Ovary (tissue), 7 donors: ENCODE measurements at regions not wholly inside any gene's neighbourhood (a gene's known extent, or its start where the extent isn't known, plus 50 kb on each side); places are given as distances from the start of the nearest gene placed in this dataset.

Source experiments
- DNase-seq, 5 donors: peaks; one replicate each; pipeline ENCODE4 v3.0.0-alpha.2; 2019 to 2020
- H3K27ac ChIP-seq, 2 donors: fragments of 200-600 bp; one replicate each; pipeline versions ENCODE4 v1.5.1 to v1.8.0; 2019 to 2022
- H3K27me3 ChIP-seq: fragments of 200-600 bp; one replicate; pipeline ENCODE4 v1.8.0; 2022
- H3K36me3 ChIP-seq: fragments of 200-600 bp; sonication (generic); one replicate; pipeline ENCODE4 v1.5.1; 2019
- H3K4me1 ChIP-seq: one replicate; pipeline ENCODE4 v1.8.1; 2013; ENCODE audit warnings: mild to moderate bottlenecking, moderate library complexity; ENCODE audit not compliant: insufficient read depth
- H3K4me3 ChIP-seq: fragments of 200-600 bp; sonication (generic); one replicate; pipeline ENCODE4 v1.5.1; 2017
- H3K9me3 ChIP-seq, 2 donors: fragments of 200-600 bp in 1 of 2; sonication (generic) in 1 of 2; one replicate each; pipeline versions ENCODE4 v1.5.1 to v1.8.1; 2013 to 2019; ENCODE audit warnings: mild to moderate bottlenecking in 1 of 2, moderate library complexity in 1 of 2
- EP300 ChIP-seq: sonication (generic); formaldehyde crosslinking; IDR thresholded peaks from one replicate; pipeline ENCODE4 v1.6.1; 2017; ENCODE audit warnings: antibody characterized with exemption
- POLR2A ChIP-seq: fragments of 450-650 bp; IDR thresholded peaks from one replicate; pipeline ENCODE4 v1.6.1; 2017; ENCODE audit warnings: antibody characterized with exemption, mild to moderate bottlenecking, moderate library complexity
- WGBS, 3 donors: extraction: QIAGEN DNeasy Blood & Tissue Kit in 1 of 3; methylation state at CpG; one replicate each; pipeline versions ENCODE4 v1.1.5 to v1.1.7; 2013 to 2017; 5-methylcytosine and 5-hydroxymethylcytosine counted together
- intact Hi-C, 4 donors: fragments of 100-400 bp; cut with DNase I; formaldehyde crosslinking; loops; one replicate each; pipeline versions ENCODE4 v1.11.0 to v1.15.1; 2022 to 2023
- TF ChIP-seq, protein P1 (sequence below), 3 donors: fragments of 450-650 bp in 2 of 3; fragments of 200-600 bp in 1 of 3; IDR thresholded peaks; one replicate each; pipeline versions ENCODE4 v1.5.1 to v1.8.0; 2016 to 2022; ENCODE audit warnings: antibody characterized with exemption in 3 of 3, mild to moderate bottlenecking in 1 of 3
- donor health status: DM: no; HTN: no; CAD: no; lungs with moderate emphysema.
- donor health status: DM: no; HTN: no; CAD: no.
- donor health status: Bipolar disorder and iron deficiency.
- donor health status: DM: no; HTN: no; CAD: no.
- donor health status: DM: yes; HTN: yes; CAD: no.

DNA sequence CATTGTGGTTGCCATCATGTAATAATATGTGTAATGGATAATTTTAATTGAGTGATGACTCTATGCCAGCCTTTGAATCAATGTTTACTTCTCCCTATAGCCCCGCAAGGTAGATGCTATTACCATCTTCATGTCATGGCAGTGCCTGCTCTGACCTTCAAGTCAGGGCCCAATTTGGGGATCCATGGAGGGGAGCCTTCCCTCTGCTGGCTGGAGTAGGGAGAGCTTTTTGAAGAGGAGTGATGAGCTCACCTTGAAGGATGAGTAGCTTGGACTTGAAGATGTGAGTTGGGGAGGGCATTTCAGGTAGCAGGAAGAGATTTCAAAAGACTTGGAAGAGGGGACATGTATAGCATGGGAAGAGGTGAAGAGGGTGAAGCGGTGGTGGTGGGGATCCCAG is 189.2 kb downstream of the FOXD2 start:
- H3K9me3 ChIP-seq = no peaks in the 10 kb centered on the region
- no peaks in the 10 kb centered on the region for H3K4me1 ChIP-seq
- H3K27me3 ChIP-seq = no peaks in the 10 kb centered on the region
- 89 to 95% (median 91%) methylated on average over 2 of the region's 2 CpGs for WGBS, 3 donors
- intact Hi-C loops = no loop called here
- H3K4me3 ChIP-seq = no peak overlapping the region
- DNase-seq = no peak
- TF ChIP-seq POLR2A (no peak), EP300 (no peak)
- TF ChIP-seq, protein P1, sequence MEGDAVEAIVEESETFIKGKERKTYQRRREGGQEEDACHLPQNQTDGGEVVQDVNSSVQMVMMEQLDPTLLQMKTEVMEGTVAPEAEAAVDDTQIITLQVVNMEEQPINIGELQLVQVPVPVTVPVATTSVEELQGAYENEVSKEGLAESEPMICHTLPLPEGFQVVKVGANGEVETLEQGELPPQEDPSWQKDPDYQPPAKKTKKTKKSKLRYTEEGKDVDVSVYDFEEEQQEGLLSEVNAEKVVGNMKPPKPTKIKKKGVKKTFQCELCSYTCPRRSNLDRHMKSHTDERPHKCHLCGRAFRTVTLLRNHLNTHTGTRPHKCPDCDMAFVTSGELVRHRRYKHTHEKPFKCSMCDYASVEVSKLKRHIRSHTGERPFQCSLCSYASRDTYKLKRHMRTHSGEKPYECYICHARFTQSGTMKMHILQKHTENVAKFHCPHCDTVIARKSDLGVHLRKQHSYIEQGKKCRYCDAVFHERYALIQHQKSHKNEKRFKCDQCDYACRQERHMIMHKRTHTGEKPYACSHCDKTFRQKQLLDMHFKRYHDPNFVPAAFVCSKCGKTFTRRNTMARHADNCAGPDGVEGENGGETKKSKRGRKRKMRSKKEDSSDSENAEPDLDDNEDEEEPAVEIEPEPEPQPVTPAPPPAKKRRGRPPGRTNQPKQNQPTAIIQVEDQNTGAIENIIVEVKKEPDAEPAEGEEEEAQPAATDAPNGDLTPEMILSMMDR (IDR thresholded peaks at IDR 0.05) = no peak
- no peaks in the 10 kb centered on the region for H3K36me3 ChIP-seq
- no peak overlapping the region for H3K27ac ChIP-seq

DNA sequence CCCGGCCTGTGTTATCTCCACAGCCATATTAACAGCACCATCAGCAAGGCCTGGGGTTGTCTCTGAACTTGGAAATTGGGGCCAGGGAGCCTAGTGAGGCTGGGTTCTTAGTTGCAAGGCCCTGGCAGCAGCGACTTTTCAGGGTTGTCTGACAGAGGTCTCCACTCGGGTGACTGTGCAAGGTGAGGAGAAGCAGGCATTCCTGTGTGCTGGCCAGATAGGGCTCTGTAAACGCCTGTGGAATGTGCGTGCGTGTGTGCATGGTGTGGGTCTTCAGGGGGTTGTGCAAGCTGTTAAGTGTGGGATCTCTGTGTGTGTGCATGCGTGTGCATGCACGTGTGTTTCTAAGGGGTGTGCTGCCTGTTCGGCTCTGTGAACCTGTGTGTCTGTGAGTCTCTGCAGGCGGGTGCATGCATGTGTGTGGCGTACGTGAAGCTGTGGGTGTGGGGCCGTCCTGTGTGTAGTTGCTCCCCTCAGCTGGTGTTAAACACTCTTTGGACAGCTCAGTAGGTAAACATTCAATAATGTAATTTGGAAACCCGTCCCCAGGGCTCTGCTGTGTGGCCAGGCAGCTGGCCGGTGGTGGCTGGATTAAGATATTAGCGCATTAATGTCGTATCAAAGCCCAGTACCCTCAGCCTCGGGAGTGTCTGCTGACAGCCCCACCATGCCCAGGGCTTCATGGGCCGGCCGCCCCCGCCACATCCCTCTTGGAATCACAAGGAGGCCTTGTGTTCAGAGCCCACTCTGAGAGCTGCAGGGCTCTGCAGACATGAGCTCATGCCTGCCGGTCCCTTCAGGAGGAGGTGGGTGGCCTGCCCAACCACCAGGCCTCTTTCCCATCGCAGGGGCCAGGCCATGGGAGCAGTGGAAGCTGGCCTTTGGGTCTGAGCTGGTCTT is 189.9 kb downstream of the FOXD2 start:
- intact Hi-C loops = no loop called here
- Histone ChIP-seq H3K36me3 (no peaks in the 10 kb centered on the region), H3K27me3 (no peaks in the 10 kb centered on the region), H3K4me3 (no peak overlapping the region), H3K4me1 (no peaks in the 10 kb centered on the region), H3K9me3 (no peaks in the 10 kb centered on the region), H3K27ac (no peak overlapping the region)
- WGBS, 3 donors = 70 to 77% (median 72%) methylated on average over 22 to 23 of the region's 23 CpGs
- no peak for TF ChIP-seq POLR2A
- no peak for TF ChIP-seq EP300
- TF ChIP-seq, protein P1 (IDR thresholded peaks at IDR 0.05) = no peak
- peak in 1 of 5 donors; percentile 4 for DNase-seq

- no peaks in the 10 kb centered on the region for H3K9me3 ChIP-seq
- H3K27me3 ChIP-seq = no peaks in the 10 kb centered on the region
- intact Hi-C loops = no loop called here
- WGBS, 3 donors = 85 to 89% (median 86%) methylated on average over 3 of the region's 3 CpGs
- no peak overlapping the region for H3K27ac ChIP-seq
- no peak overlapping the region for H3K4me3 ChIP-seq
- no peaks in the 10 kb centered on the region for H3K4me1 ChIP-seq
- H3K36me3 ChIP-seq = no peaks in the 10 kb centered on the region
- TF ChIP-seq EP300 = no peak
- TF ChIP-seq, protein P1 (IDR thresholded peaks at IDR 0.05) = no peak
- TF ChIP-seq POLR2A = no peak
- DNase-seq = no peak
Observed at GRCh38 chr1:47629201-47629600, 191.4 kb downstream of the FOXD2 start.

DNA sequence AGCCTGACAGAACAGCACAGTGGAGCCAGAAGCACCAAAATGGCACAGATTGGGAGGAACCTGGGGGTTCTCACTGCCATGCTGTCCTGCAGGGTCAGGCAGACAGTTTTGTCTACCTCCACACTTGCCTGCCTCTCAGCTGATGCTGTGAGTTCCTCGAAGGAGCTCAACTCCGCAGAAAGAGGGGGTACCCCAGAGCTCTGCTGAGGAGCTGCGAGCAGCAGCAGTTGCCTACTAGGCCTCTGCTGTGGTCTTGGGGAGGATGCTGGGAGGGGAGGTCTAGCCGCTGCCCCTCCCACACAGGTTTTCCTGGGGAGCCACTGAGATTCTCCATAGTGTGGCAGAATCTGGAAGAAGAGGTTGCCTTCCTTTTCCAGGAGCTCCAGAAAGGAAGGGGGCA is 192.5 kb downstream of the FOXD2 start:
- H3K4me3 ChIP-seq = no peak overlapping the region
- H3K4me1 ChIP-seq = no peaks in the 10 kb centered on the region
- no peak overlapping the region for H3K27ac ChIP-seq
- TF ChIP-seq POLR2A (no peak), EP300 (no peak)
- TF ChIP-seq, protein P1 (IDR thresholded peaks at IDR 0.05) = no peak
- H3K36me3 ChIP-seq = no peaks in the 10 kb centered on the region
- H3K27me3 ChIP-seq = no peaks in the 10 kb centered on the region
- no peaks in the 10 kb centered on the region for H3K9me3 ChIP-seq
- 83 to 96% (median 86%) methylated on average over 2 to 4 of the region's 4 CpGs for WGBS, 3 donors
- intact Hi-C loops = no loop called here
- no peak for DNase-seq
